Fibroblast of skin of right biceps (primary cell): ENCODE measurements at regions not wholly inside any gene's neighbourhood (a gene's known extent, or its start where the extent isn't known, plus 50 kb on each side); places are given as distances from the start of the nearest gene placed in this dataset.

Experiments used
- DNase-seq: peaks from one replicate; pipeline ENCODE4 v3.0.0-alpha.2; 2013

- DNase-seq, result peak; percentile 74
Measured at GRCh38 chr2:18856765-18857164, 267.4 kb upstream of the NT5C1B start.

DNA sequence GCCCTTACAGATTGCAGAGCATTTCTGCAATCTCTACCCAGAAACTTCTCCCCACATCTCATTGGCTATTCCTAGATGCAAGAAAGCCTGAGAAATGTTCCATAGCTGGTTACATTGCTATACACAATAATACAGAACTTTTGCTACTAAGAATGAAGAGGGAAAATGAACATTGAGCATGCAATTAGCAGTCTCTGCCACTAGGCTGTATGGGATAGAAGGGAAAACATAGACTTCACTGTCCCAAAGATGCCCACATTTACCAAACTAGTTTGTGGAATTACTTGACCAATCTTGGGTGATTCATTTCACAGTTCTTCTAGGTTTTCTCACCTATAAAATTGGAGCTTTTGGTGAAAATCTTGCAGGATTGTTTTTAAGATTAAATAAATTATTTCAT is 265.7 kb upstream of the NT5C1B start:
- peak; percentile 15 for DNase-seq

DNA sequence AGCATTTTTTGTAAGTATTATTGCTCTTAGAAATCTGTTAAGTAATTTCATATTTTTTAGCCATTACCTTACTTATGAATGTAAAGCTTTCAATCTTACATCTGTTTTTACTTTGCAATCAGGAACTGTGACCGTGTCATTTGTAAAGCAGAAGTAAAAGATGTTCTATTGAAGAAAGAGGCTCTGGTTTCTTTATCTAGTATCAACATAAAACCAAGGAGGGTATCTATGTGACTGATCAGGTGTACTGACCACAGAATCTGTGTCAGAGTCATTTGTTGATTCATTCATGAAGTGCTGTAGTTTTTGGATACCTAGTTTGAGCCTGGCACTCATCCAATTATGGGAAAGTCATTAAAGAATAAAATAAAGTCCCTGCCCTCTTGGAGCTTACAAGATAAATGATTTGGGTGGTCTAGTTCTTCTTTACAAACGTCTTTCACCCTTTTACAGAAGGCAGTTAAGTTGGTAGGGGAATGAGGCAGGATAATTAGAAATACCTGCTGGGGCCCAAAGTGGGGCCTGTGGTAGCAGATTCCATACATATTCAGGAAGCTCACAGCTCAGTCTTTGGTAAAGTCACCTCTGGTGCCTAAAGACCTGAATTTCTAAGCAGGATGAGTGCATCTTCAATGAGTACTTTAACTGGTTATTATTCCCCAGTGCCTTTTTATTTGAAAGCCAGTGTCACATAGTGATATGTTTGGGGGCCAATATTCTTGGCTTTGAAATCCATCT is 260.6 kb upstream of the NT5C1B start:
- DNase-seq, result no peak

- no peak for DNase-seq
Measured at GRCh38 chr2:18848646-18849045, 259.3 kb upstream of the NT5C1B start.

DNA sequence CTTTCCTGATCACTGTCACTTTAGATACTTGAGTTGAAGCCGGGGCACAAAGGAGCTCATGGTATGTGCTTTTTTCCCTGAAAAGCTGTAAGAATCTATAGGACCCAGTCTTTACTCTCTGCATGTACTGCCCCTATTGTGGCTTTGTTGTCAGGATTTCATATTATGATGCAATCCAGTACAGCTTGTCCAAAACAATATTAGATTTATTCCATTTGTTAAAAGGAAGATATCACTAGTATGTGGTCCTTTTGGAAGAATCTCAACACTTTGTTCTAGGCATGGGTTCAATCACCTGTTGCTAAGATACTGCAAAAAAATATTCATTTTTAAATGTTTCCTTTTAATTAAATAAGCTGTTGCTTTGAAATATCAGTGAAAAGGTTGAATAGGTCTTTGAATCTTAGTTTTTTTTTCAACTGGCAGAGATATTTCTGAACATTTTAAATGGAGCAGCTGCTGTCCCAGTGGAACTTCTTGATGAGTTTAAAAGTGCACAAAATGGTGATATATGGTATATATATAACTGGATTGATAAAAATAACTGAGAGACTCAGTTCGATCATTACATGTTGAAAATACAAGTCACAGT is 256.6 kb upstream of the NT5C1B start:
- no peak for DNase-seq

GRCh38 chr2:18842836-18843235 is 253.5 kb upstream of the NT5C1B start:
- DNase-seq, result no peak

DNA sequence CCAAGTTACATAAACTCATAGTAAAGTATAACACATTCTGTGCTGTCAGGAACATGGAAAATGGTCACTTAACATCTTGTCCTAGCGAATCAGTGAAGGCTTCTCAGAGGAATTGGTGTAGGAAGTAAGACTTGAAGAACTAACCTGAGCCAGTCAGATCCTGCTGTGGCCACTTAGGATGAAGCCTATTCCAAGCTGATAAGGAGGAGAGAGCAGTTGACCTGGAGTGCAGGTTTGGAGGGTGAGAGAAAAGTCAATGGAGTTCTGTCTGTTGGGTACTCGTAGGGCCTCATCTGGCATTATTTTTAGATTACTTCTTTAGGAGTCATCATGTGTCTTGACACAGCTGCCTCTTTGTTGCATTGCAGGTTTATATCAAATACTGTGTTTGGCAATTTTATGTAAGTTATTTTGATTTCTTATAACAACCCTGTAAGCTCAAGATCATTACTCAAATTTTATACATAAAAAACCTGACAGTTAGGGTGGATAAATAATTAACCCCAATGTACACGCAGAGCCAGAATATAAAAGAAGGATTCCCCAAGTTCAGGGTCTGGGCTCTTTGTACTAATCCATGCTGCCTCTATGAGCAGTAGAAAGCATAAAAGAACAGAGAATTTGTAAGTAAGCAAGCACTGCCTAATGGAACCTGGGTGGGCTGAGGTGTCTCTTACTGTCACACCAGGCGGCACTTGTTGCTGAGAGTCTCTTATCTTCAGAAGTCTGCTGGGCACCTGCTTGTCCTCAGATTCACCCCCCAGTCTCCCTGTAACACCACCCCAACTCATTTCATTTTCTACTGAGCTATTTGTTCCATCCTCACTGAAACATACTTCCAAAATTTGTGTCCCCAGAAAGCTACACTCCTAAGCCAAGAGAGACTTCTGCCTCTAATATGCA is 252.1 kb upstream of the NT5C1B start:
- DNase-seq, result no peak

- no peak for DNase-seq
Measured at GRCh38 chr2:18837240-18837639, 247.9 kb upstream of the NT5C1B start.

- DNase-seq, result no peak
Measured at GRCh38 chr2:18836436-18836835, 247.1 kb upstream of the NT5C1B start.

- DNase-seq, result no peak
Measured at GRCh38 chr2:18835787-18836186, 246.4 kb upstream of the NT5C1B start.

DNA sequence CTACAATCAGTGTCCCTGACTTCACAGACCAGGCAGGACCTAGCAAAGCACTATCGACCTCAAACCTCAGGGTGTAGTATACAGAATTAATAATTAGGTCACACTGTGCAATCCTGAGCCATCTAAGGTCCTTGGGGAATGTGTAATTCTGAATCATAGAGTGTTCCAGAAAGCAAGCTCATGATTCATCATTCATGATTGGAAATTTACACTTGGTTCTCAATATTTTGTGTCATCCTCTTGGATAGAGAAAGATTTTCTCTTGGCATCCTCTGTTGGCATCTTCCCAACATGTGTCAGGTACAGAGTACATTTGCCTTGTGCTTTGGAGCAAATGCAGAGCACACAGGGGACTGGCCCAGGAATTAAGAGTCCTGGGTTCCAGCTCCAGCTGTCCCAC is 245.0 kb upstream of the NT5C1B start:
- DNase-seq, result peak; percentile 88

GRCh38 chr2:18833941-18834340 is 244.6 kb upstream of the NT5C1B start:
- no peak for DNase-seq

GRCh38 chr2:18831916-18832510 is 242.6 kb upstream of the NT5C1B start:
- no peak for DNase-seq

- DNase-seq, result no peak
Measured at GRCh38 chr2:18830962-18831361, 241.6 kb upstream of the NT5C1B start.

DNA sequence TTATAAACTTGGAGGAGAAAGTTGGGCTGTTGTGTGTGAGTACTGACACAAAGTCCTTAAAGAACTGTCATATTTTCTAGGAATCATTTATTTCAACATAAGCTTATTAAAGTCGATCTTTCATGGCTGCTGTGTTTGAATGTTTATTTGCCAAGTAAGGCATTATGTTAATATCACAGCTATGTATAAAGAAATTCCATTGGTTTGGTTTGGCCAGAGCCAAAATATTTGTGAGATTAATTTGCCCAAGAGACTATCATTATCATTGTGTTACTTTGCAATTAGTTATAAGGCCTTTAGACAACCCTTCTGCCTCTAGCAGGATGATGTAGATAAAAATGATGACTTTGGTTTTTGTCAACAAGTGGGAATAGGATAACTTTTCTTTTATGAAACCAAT is 240.6 kb upstream of the NT5C1B start:
- peak; percentile 72 for DNase-seq

- DNase-seq, result peak; percentile 93
Measured at GRCh38 chr2:18829251-18829902, 240.0 kb upstream of the NT5C1B start.

DNA sequence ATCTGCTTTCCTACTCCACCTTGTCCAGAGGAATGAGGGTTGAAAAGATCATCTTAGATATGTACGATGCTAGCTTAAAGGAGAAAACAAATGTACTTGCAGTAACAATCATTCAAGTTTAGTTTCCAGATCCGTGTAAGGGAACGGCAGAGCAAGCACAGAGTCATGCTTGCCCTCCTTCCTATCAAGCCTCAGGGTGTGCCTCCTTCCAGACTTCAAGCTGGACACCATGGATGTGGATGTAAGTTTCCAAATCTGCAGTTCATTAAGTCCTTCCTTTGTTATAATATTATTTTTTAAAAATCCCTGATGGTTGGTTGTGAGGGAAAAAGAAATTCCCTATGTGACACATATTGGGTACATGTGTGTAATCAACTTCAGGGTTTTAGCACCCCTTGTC is 238.9 kb upstream of the NT5C1B start:
- DNase-seq, result no peak

DNA sequence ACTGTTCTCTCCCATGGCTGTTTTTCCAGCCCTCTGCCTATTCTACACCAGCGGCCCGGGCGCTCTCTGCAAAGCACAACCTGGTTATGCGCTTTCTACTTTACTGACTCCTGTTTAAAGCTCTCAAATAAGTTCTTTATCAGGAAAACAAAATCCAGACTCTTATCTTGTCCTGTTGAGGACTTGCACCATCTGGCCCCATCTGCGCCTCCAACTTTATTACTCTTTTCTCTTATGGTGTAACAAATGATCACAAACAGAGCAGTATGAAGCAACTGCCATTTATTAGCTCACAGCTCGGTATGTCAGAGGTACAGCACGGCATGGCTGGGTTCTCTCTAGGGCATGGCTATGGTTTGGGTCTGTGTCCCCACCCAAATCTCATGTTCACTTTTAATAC is 236.5 kb upstream of the NT5C1B start:
- no peak for DNase-seq

- no peak for DNase-seq
Measured at GRCh38 chr2:18824915-18825314, 235.5 kb upstream of the NT5C1B start.

DNA sequence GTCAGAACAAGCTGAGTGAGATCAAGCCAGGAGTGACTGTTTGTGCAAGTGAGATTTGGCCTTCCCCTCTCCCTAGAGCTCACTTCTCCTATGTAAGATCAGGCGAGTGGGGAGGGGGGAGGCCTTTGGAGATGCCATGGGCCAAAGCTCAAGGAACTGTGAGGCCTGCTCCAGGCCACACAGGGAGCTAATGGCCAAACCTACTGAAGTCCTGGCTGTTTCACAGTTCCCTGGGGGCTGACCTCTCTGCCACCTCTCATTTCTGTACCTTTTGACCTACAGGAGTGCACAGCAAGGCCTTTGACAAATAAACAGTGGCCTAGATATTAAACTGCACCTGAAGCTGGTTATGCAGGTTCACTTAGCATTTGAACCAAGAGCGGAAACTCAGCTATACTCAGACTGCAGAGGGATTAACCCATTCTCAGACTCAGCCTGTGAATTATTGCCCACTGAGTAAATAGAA is 235.0 kb upstream of the NT5C1B start:
- DNase-seq, result no peak

DNA sequence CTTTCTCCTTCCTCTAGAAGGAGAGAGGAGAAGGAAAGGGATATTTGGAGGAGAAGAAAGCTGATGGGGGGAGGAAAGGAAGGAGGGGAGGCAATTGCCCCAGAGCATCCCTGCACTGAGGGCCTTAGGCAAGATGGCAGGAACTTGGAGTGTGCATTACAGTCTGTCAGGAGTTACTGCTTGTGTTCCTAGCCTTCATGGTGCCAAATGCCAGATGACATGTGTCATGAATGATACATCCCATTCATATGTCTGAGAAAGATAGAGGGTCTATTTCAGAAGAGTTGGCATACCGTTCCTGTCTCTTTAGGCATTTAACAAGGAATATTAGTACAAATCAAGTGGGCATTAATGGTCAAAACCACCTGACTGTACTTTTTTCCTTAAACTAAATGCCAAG is 232.1 kb upstream of the NT5C1B start:
- DNase-seq, result no peak

DNA sequence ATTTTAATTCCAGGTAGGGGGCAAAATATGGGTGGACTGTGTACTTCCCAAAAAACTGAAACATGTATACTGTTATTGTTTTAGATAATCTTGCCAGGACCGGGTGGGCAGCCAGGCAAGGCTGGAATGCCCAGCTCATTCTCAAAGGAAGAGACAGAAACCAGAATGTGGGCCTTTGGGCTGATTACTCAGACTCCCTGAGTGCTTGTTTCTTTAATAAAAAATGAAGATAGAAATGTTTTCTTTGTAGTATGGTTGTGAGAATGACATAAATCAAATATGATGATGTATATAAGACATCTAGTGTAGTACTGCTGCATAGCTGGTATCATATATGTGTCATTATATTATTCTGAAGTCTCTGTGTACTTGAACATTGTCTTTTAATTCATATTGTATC is 231.6 kb upstream of the NT5C1B start:
- peak; percentile 27 for DNase-seq

DNA sequence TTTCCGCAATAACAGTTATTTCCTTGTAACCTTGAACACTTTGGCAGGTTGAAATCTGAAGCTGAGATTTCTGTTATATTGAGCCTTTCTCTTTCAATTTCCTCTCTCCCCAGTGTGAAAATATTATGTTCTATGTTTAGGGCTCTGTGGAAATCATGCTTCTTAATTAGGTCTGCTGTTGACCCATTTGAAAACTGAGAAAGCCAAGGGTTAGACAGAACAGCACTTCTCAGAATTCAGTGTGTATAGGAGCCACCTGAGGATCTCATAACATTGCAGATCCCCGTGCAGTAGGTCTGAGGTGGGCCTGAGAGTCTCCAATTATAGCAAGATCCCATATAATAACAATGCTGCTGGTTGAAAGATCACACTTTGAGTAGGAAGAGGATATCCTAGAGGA is 230.2 kb upstream of the NT5C1B start:
- no peak for DNase-seq
